ENCODE measurements at regions not wholly inside any gene's neighbourhood (a gene's known extent, or its start where the extent isn't known, plus 50 kb on each side); places are given as distances from the start of the nearest gene placed in this dataset.

- WGBS, 2 experiments (ENCODE audit: insufficient coverage in 2 of 2) = 88 to 91% methylated on average over 4 to 5 of the region's 6 CpGs
Measured at GRCh38 chr3:6560259-6560658, 300.7 kb upstream of the GRM7 start.

GRCh38 chr3:6567241-6567640, 293.7 kb upstream of the GRM7 start:
- no peak overlapping the region for H3K4me3 ChIP-seq (ENCODE audit: extremely low read depth, insufficient read depth, low read length, poor library complexity, severe bottlenecking)
- H3K36me3 ChIP-seq (ENCODE audit: control insufficient read depth, insufficient read depth, low read length) = no peaks in the 10 kb centered on the region
- no peaks in the 10 kb centered on the region for H3K9me3 ChIP-seq (ENCODE audit: control insufficient read depth, low read length)
- H3K4me1 ChIP-seq (ENCODE audit: control insufficient read depth, insufficient read depth, low read length, poor library complexity, severe bottlenecking) = no peaks in the 10 kb centered on the region
- no peak overlapping the region for H3K27ac ChIP-seq (ENCODE audit: low read depth, low read length, severe bottlenecking)

More at GRCh38 chr3:6560259-6560658, 300.7 kb upstream of the GRM7 start:
- Histone ChIP-seq H3K27ac (ENCODE audit: low read depth, low read length, severe bottlenecking) (no peak overlapping the region), H3K4me1 (ENCODE audit: control insufficient read depth, insufficient read depth, low read length, poor library complexity, severe bottlenecking) (no peaks in the 10 kb centered on the region), H3K36me3 (ENCODE audit: control insufficient read depth, insufficient read depth, low read length) (no peaks in the 10 kb centered on the region), H3K4me3 (ENCODE audit: extremely low read depth, insufficient read depth, low read length, poor library complexity, severe bottlenecking) (no peak overlapping the region), H3K9me3 (ENCODE audit: control insufficient read depth, low read length) (no peaks in the 10 kb centered on the region)

- Histone ChIP-seq H3K36me3 (ENCODE audit: control insufficient read depth, insufficient read depth, low read length) (no peaks in the 10 kb centered on the region), H3K27ac (ENCODE audit: low read depth, low read length, severe bottlenecking) (no peak overlapping the region), H3K4me3 (ENCODE audit: extremely low read depth, insufficient read depth, low read length, poor library complexity, severe bottlenecking) (no peak overlapping the region), H3K9me3 (ENCODE audit: control insufficient read depth, low read length) (no peaks in the 10 kb centered on the region), H3K4me1 (ENCODE audit: control insufficient read depth, insufficient read depth, low read length, poor library complexity, severe bottlenecking) (no peaks in the 10 kb centered on the region)
- 80 to 86% methylated on average over 1 of the region's 3 CpGs for WGBS, 2 experiments (ENCODE audit: insufficient coverage in 2 of 2)
Measured at GRCh38 chr3:6568999-6569493, 291.9 kb upstream of the GRM7 start.

- H3K9me3 ChIP-seq (ENCODE audit: control insufficient read depth, low read length) = no peaks in the 10 kb centered on the region
- 80 to 100% methylated on average over 1 of the region's 3 CpGs for WGBS, 2 experiments (ENCODE audit: insufficient coverage in 2 of 2)
- H3K36me3 ChIP-seq (ENCODE audit: control insufficient read depth, insufficient read depth, low read length) = no peaks in the 10 kb centered on the region
- H3K4me3 ChIP-seq (ENCODE audit: extremely low read depth, insufficient read depth, low read length, poor library complexity, severe bottlenecking) = no peak overlapping the region
- H3K4me1 ChIP-seq (ENCODE audit: control insufficient read depth, insufficient read depth, low read length, poor library complexity, severe bottlenecking) = no peaks in the 10 kb centered on the region
- no peak overlapping the region for H3K27ac ChIP-seq (ENCODE audit: low read depth, low read length, severe bottlenecking)
Measured at GRCh38 chr3:6571448-6571847, 289.5 kb upstream of the GRM7 start.

DNA sequence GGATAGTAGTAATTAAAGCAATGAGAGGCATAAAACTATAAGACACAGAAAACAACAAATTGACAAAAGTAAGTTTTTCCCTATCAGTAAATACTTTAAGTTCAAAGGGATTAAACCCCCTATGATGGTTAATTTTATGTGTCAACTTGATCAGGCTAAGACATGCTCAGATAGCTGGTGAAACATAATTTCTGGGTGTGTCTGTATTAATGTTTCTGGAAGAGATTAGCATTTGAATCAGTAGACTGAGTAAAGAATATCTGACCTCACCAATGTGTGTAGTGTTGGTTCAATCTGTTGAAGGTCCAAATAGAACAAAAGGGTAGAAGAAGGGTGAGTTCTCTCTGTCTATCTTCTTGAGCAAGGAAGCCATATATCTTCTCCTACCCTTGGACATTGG, 283.3 kb upstream of the GRM7 start:
- Histone ChIP-seq H3K4me3 (ENCODE audit: extremely low read depth, insufficient read depth, low read length, poor library complexity, severe bottlenecking) (no peak overlapping the region), H3K27ac (ENCODE audit: low read depth, low read length, severe bottlenecking) (no peak overlapping the region), H3K4me1 (ENCODE audit: control insufficient read depth, insufficient read depth, low read length, poor library complexity, severe bottlenecking) (no peaks in the 10 kb centered on the region), H3K9me3 (ENCODE audit: control insufficient read depth, low read length) (no peaks in the 10 kb centered on the region), H3K36me3 (ENCODE audit: control insufficient read depth, insufficient read depth, low read length) (no peaks in the 10 kb centered on the region)

GRCh38 chr3:6578526-6578925, 282.4 kb upstream of the GRM7 start:
- Histone ChIP-seq H3K4me3 (ENCODE audit: extremely low read depth, insufficient read depth, low read length, poor library complexity, severe bottlenecking) (no peak overlapping the region), H3K27ac (ENCODE audit: low read depth, low read length, severe bottlenecking) (no peak overlapping the region), H3K36me3 (ENCODE audit: control insufficient read depth, insufficient read depth, low read length) (no peaks in the 10 kb centered on the region), H3K9me3 (ENCODE audit: control insufficient read depth, low read length) (no peaks in the 10 kb centered on the region), H3K4me1 (ENCODE audit: control insufficient read depth, insufficient read depth, low read length, poor library complexity, severe bottlenecking) (no peaks in the 10 kb centered on the region)
- 100% methylated on average over 1 of the region's 1 CpG; no CpG with 5 or more reads in 1 of the 2 experiments for WGBS, 2 experiments (ENCODE audit: insufficient coverage in 2 of 2)

GRCh38 chr3:6580808-6581207, 280.1 kb upstream of the GRM7 start:
- Histone ChIP-seq H3K9me3 (ENCODE audit: control insufficient read depth, low read length) (no peaks in the 10 kb centered on the region), H3K36me3 (ENCODE audit: control insufficient read depth, insufficient read depth, low read length) (no peaks in the 10 kb centered on the region), H3K27ac (ENCODE audit: low read depth, low read length, severe bottlenecking) (no peak overlapping the region), H3K4me3 (ENCODE audit: extremely low read depth, insufficient read depth, low read length, poor library complexity, severe bottlenecking) (no peak overlapping the region), H3K4me1 (ENCODE audit: control insufficient read depth, insufficient read depth, low read length, poor library complexity, severe bottlenecking) (no peaks in the 10 kb centered on the region)
- no CpG with 5 or more reads among the region's 2 CpGs for WGBS, 2 experiments (ENCODE audit: insufficient coverage in 2 of 2)

- Histone ChIP-seq H3K4me1 (ENCODE audit: control insufficient read depth, insufficient read depth, low read length, poor library complexity, severe bottlenecking) (no peaks in the 10 kb centered on the region), H3K27ac (ENCODE audit: low read depth, low read length, severe bottlenecking) (no peak overlapping the region), H3K36me3 (ENCODE audit: control insufficient read depth, insufficient read depth, low read length) (no peaks in the 10 kb centered on the region), H3K4me3 (ENCODE audit: extremely low read depth, insufficient read depth, low read length, poor library complexity, severe bottlenecking) (no peak overlapping the region), H3K9me3 (ENCODE audit: control insufficient read depth, low read length) (no peaks in the 10 kb centered on the region)
- 100% methylated on average over 2 of the region's 11 CpGs; no CpG with 5 or more reads in 1 of the 2 experiments for WGBS, 2 experiments (ENCODE audit: insufficient coverage in 2 of 2)
Measured at GRCh38 chr3:6585360-6585759, 275.6 kb upstream of the GRM7 start.

GRCh38 chr3:6600237-6600636, 260.7 kb upstream of the GRM7 start:
- no peak overlapping the region for H3K4me3 ChIP-seq (ENCODE audit: extremely low read depth, insufficient read depth, low read length, poor library complexity, severe bottlenecking)
- WGBS, 2 experiments (ENCODE audit: insufficient coverage in 2 of 2) = 100% methylated on average over 2 of the region's 2 CpGs

GRCh38 chr3:6601374-6601773, 259.5 kb upstream of the GRM7 start:
- Histone ChIP-seq H3K36me3 (ENCODE audit: control insufficient read depth, insufficient read depth, low read length) (no peaks in the 10 kb centered on the region), H3K27ac (ENCODE audit: low read depth, low read length, severe bottlenecking) (no peak overlapping the region), H3K4me1 (ENCODE audit: control insufficient read depth, insufficient read depth, low read length, poor library complexity, severe bottlenecking) (no peaks in the 10 kb centered on the region), H3K9me3 (ENCODE audit: control insufficient read depth, low read length) (no peaks in the 10 kb centered on the region), H3K4me3 (ENCODE audit: extremely low read depth, insufficient read depth, low read length, poor library complexity, severe bottlenecking) (no peak overlapping the region)
- WGBS, 2 experiments (ENCODE audit: insufficient coverage in 2 of 2) = 89 to 91% methylated on average over 2 of the region's 4 CpGs

More at GRCh38 chr3:6600237-6600636, 260.7 kb upstream of the GRM7 start:
- no peak overlapping the region for H3K27ac ChIP-seq (ENCODE audit: low read depth, low read length, severe bottlenecking)
- no peaks in the 10 kb centered on the region for H3K9me3 ChIP-seq (ENCODE audit: control insufficient read depth, low read length)
- no peaks in the 10 kb centered on the region for H3K4me1 ChIP-seq (ENCODE audit: control insufficient read depth, insufficient read depth, low read length, poor library complexity, severe bottlenecking)
- no peaks in the 10 kb centered on the region for H3K36me3 ChIP-seq (ENCODE audit: control insufficient read depth, insufficient read depth, low read length)

DNA sequence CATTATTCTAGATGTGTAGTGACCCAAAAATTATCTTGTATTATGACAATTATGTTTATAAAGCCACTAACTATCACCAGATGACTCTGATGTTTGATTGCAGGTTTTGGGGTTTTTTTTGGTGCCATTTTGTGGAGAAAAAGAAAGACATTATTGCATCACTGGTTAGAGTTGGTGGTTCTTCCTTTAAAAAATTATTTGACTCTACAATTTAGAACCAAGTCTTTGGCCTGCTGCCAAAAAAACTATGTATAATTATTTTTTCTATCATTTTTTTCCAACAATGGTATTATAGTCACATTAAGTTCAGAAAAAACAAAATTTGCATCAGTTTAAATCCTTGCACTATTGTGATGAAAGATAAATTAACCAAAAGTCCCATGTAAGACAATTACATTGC, 258.6 kb upstream of the GRM7 start:
- Histone ChIP-seq H3K27ac (ENCODE audit: low read depth, low read length, severe bottlenecking) (no peak overlapping the region), H3K4me3 (ENCODE audit: extremely low read depth, insufficient read depth, low read length, poor library complexity, severe bottlenecking) (no peak overlapping the region), H3K4me1 (ENCODE audit: control insufficient read depth, insufficient read depth, low read length, poor library complexity, severe bottlenecking) (no peaks in the 10 kb centered on the region), H3K36me3 (ENCODE audit: control insufficient read depth, insufficient read depth, low read length) (no peaks in the 10 kb centered on the region), H3K9me3 (ENCODE audit: control insufficient read depth, low read length) (no peaks in the 10 kb centered on the region)

DNA sequence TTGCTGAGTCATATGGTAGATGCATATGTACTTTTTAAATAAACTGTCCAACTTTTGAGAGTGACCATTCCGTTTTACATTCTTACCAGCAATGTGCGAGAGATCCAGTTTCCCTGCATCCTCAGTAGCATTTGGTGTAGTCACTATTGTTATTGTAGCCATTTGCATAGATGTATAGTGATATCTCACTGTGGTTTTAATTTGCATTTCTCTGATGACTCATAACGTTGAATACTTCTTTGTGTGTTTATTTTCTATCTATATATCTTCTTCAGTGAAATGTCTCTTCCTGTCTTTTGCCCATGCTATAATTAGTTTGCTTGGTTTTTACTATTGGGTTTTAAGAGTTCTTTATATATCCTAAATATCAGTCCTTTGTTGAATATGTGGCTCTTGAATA, 255.7 kb upstream of the GRM7 start:
- Histone ChIP-seq H3K27ac (ENCODE audit: low read depth, low read length, severe bottlenecking) (no peak overlapping the region), H3K36me3 (ENCODE audit: control insufficient read depth, insufficient read depth, low read length) (no peaks in the 10 kb centered on the region), H3K4me3 (ENCODE audit: extremely low read depth, insufficient read depth, low read length, poor library complexity, severe bottlenecking) (no peak overlapping the region), H3K9me3 (ENCODE audit: control insufficient read depth, low read length) (no peaks in the 10 kb centered on the region), H3K4me1 (ENCODE audit: control insufficient read depth, insufficient read depth, low read length, poor library complexity, severe bottlenecking) (no peaks in the 10 kb centered on the region)
- no CpG with 5 or more reads among the region's 3 CpGs for WGBS, 2 experiments (ENCODE audit: insufficient coverage in 2 of 2)

All from mesodermal cell (in vitro differentiated cells).